OCI-LY7 (cell line): ENCODE measurements at regions not wholly inside any gene's neighbourhood (a gene's known extent, or its start where the extent isn't known, plus 50 kb on each side); places are given as distances from the start of the nearest gene placed in this dataset.

Experiments
- CTCF ChIP-seq: fragments of 200-600 bp; sonication (generic); conservative IDR thresholded peaks from 2 replicates; pipeline ENCODE4 v1.5.1; 2014; ENCODE audit warnings: mild to moderate bottlenecking, antibody characterized with exemption, low read length, moderate library complexity, mixed read lengths
- EZH2phosphoT487 ChIP-seq: fragments of 200-600 bp; sonication (generic); IDR thresholded peaks from 2 replicates; pipeline ENCODE4 v1.6.1; 2018; ENCODE audit warnings: low read depth, borderline replicate concordance, mild to moderate bottlenecking, mixed run types, antibody characterized with exemption, low read length, moderate library complexity, mixed read lengths

- TF ChIP-seq CTCF (no peak), EZH2phosphoT487 (no peak)
These were observed 751.7 kb downstream of the DACH1 start for GRCh38 chr13:71115301-71115700.
